ENCODE measurements at regions not wholly inside any gene's neighbourhood (a gene's known extent, or its start where the extent isn't known, plus 50 kb on each side); places are given as distances from the start of the nearest gene placed in this dataset.

GRCh38 chr6:74069089-74069581, 373.1 kb downstream of the CD109 start:
- TF ChIP-seq GATA2 (IDR thresholded peaks at IDR 0.05; ENCODE audit: low read depth, low read length) (no peak), GATA3 (IDR thresholded peaks at IDR 0.05; ENCODE audit: low read depth, low read length) (no peak)

Measured in SH-SY5Y (cell line).